ENCODE measurements at regions not wholly inside any gene's neighbourhood (a gene's known extent, or its start where the extent isn't known, plus 50 kb on each side); places are given as distances from the start of the nearest gene placed in this dataset.

- H3K9ac ChIP-seq (ENCODE audit: insufficient read depth, low read depth, low read length) = no peak overlapping the region
- in situ Hi-C loops (cut with HindIII; ENCODE audit: extremely low pct_ligation_motif_present, low pct_unique_long_range_greater_than_20kb) (no loop called here), intact Hi-C loops (cut with micrococcal nuclease; ENCODE audit: unreplicated experiment) (no loop called here)
- H2AFZ ChIP-seq (ENCODE audit: low read length) = no peak overlapping the region
- H3K79me2 ChIP-seq (ENCODE audit: insufficient read depth, low read length) = no peaks in the 10 kb centered on the region
- no peaks in the 10 kb centered on the region for H3K36me3 ChIP-seq (replicated peaks in 1 of 2; ENCODE audit: control insufficient read depth in 1 of 2, insufficient read depth in 2 of 2, low read length in 2 of 2)
- 7% methylated on average over 13 of the region's 13 CpGs for WGBS (ENCODE audit: low lambda C conversion rate)
- no peak for FAIRE-seq
- peaks cover 0 to 10% of the 10 kb centered on the region in 2 experiments; a peak in 2 of 5 replicates for H3K27me3 ChIP-seq (ENCODE audit: control insufficient read depth in 1 of 2, insufficient read depth in 2 of 2, low read length in 2 of 2)
- H3K4me2 ChIP-seq (ENCODE audit: low read depth, low read length) = no peak overlapping the region
- no peak overlapping the region for H3K27ac ChIP-seq (ENCODE audit: extremely low read length, insufficient read depth, low read length)
- no peaks in the 10 kb centered on the region for H4K20me1 ChIP-seq (ENCODE audit: insufficient read depth, low read length)
- POLR2A ChIA-PET = no interaction called here
- no peak overlapping the region for H3K4me3 ChIP-seq (replicated peaks in 1 of 3; ENCODE audit: insufficient read depth in 1 of 3, low read depth in 2 of 3, low read length in 3 of 3)
- BruUV-seq (replicated peaks) = no TSS peak
- no peak for DNase-seq (ENCODE audit: low spot score)
- no peak for ATAC-seq
- TF ChIP-seq HNRNPH1 (optimal IDR thresholded peaks at IDR 0.05; ENCODE audit: low read depth, low read length) (no peak), NFE2 (CRISPR knock-in tag; IDR thresholded peaks at IDR 0.05) (no peak), ATF2 (CRISPR knock-in tag; IDR thresholded peaks at IDR 0.05) (no peak), KLF9 (CRISPR knock-in tag; IDR thresholded peaks at IDR 0.05; ENCODE audit: low read depth) (no peak), CENPX (CRISPR knock-in tag; IDR thresholded peaks at IDR 0.05) (no peak), ZNF614 (CRISPR knock-in tag; IDR thresholded peaks at IDR 0.05; ENCODE audit: borderline replicate concordance) (no peak), ZNF230 (CRISPR knock-in tag; IDR thresholded peaks at IDR 0.05) (no peak), ZNF414 (CRISPR knock-in tag; IDR thresholded peaks at IDR 0.05) (no peak)
- TF ChIP-seq, protein P1, sequence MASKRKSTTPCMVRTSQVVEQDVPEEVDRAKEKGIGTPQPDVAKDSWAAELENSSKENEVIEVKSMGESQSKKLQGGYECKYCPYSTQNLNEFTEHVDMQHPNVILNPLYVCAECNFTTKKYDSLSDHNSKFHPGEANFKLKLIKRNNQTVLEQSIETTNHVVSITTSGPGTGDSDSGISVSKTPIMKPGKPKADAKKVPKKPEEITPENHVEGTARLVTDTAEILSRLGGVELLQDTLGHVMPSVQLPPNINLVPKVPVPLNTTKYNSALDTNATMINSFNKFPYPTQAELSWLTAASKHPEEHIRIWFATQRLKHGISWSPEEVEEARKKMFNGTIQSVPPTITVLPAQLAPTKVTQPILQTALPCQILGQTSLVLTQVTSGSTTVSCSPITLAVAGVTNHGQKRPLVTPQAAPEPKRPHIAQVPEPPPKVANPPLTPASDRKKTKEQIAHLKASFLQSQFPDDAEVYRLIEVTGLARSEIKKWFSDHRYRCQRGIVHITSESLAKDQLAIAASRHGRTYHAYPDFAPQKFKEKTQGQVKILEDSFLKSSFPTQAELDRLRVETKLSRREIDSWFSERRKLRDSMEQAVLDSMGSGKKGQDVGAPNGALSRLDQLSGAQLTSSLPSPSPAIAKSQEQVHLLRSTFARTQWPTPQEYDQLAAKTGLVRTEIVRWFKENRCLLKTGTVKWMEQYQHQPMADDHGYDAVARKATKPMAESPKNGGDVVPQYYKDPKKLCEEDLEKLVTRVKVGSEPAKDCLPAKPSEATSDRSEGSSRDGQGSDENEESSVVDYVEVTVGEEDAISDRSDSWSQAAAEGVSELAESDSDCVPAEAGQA (IDR thresholded peaks at IDR 0.05; ENCODE audit: low read depth) = no peak
- TF ChIP-seq, protein P1 (CRISPR knock-in tag; IDR thresholded peaks at IDR 0.05; ENCODE audit: borderline replicate concordance) = no peak
- no peaks in the 10 kb centered on the region for H3K4me1 ChIP-seq (ENCODE audit: insufficient read depth, low read length)
- no peaks in the 10 kb centered on the region for H3K9me3 ChIP-seq (ENCODE audit: low read length)
- CTCF ChIA-PET (ENCODE audit: low intra/inter-chr PET ratio, low total read pairs) = no interaction called here
These were observed 785.5 kb upstream of the HS6ST1 start for GRCh38 chr2:129103936-129104878.
